ENCODE measurements at regions not wholly inside any gene's neighbourhood (a gene's known extent, or its start where the extent isn't known, plus 50 kb on each side); places are given as distances from the start of the nearest gene placed in this dataset.
"Not testable (repeated sequence)": the region's sequence is repeated elsewhere in the genome, so short reads cannot be mapped to it uniquely, and the experiment has no call there.

GRCh38 chr2:132332345-132333033 is 84.1 kb upstream of the GPR39 start:
- not testable (repeated sequence) for DNase-seq

- DNase-seq = not testable (repeated sequence)
These were observed 79.5 kb upstream of the GPR39 start for GRCh38 chr2:132337135-132337534.

- not testable (repeated sequence) for DNase-seq
These were observed 78.8 kb upstream of the GPR39 start for GRCh38 chr2:132337844-132338243.

GRCh38 chr2:132347041-132347780 is 69.4 kb upstream of the GPR39 start:
- peak; percentile 86 for DNase-seq

GRCh38 chr2:132349092-132349687 is 67.4 kb upstream of the GPR39 start:
- DNase-seq = peak; percentile 67

GRCh38 chr2:132351668-132352067 is 64.9 kb upstream of the GPR39 start:
- DNase-seq = not testable (repeated sequence)

GRCh38 chr2:132352481-132353001 is 64.1 kb upstream of the GPR39 start:
- peak; percentile 38 for DNase-seq

GRCh38 chr2:132353380-132353779 is 63.2 kb upstream of the GPR39 start:
- not testable (repeated sequence) for DNase-seq

- DNase-seq = not testable (repeated sequence)
These were observed 55.6 kb upstream of the GPR39 start for GRCh38 chr2:132360964-132361363.

GRCh38 chr2:132361498-132361897 is 55.1 kb upstream of the GPR39 start:
- DNase-seq = not testable (repeated sequence)

GRCh38 chr2:132363352-132363751 is 53.3 kb upstream of the GPR39 start:
- not testable (repeated sequence) for DNase-seq

- DNase-seq = not testable (repeated sequence)
These were observed 50.6 kb upstream of the GPR39 start for GRCh38 chr2:132365963-132366362.

- no peak for DNase-seq
These were observed 50.0 kb upstream of the GPR39 start for GRCh38 chr2:132366421-132367180.
